GM20000 (cell line): ENCODE measurements at regions not wholly inside any gene's neighbourhood (a gene's known extent, or its start where the extent isn't known, plus 50 kb on each side); places are given as distances from the start of the nearest gene placed in this dataset.
A peak's percentile ranks its signal among the peaks of the same experiment; 100 is the strongest.

Experiments used
- DNase-seq: peaks from one replicate; pipeline ENCODE4 v3.0.0; 2012; ENCODE audit warnings: low spot score
- CTCF ChIP-seq: IDR thresholded peaks from 2 replicates; pipeline ENCODE4 v1.5.1; 2012; ENCODE audit warnings: mild to moderate bottlenecking, control low read depth; ENCODE audit errors: extremely low read depth, missing control alignments

GRCh38 chr2:181240844-181241243 is 216.3 kb upstream of the ITGA4 start:
- no peak for TF ChIP-seq CTCF
- no peak for DNase-seq

- no peak for TF ChIP-seq CTCF
- DNase-seq = no peak
Observed at GRCh38 chr2:181241366-181241765, 215.8 kb upstream of the ITGA4 start.

GRCh38 chr2:181241797-181242196 is 215.4 kb upstream of the ITGA4 start:
- DNase-seq = peak; percentile 12
- TF ChIP-seq CTCF = no peak

- no peak for DNase-seq
- no peak for TF ChIP-seq CTCF
Observed at GRCh38 chr2:181242262-181242661, 214.9 kb upstream of the ITGA4 start.

- no peak for TF ChIP-seq CTCF
- DNase-seq = no peak
Observed at GRCh38 chr2:181243319-181243718, 213.9 kb upstream of the ITGA4 start.

GRCh38 chr2:181250691-181251090 is 206.5 kb upstream of the ITGA4 start:
- no peak for TF ChIP-seq CTCF
- no peak for DNase-seq

GRCh38 chr2:181252262-181253148 is 204.7 kb upstream of the ITGA4 start:
- DNase-seq = no peak
- no peak for TF ChIP-seq CTCF
